ENCODE measurements at regions not wholly inside any gene's neighbourhood (a gene's known extent, or its start where the extent isn't known, plus 50 kb on each side); places are given as distances from the start of the nearest gene placed in this dataset.

DNA sequence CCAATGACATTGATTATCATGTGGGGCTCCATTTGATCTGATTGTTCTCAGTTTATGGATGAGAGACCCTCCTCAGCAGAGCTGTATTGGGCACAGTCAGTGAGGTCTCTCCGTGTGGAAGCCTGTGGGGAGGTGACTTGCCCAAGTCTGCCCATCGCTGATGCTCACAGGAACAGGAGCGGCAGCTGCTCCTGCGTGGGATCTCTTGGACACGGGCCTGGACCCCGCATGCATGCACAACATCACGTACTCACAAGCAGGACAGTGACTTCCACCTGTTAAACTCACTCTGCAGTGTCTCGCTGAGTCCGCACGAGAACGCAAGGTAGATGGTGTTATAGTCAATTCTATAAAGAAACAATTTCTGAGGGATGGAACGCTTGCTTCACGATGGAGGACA is 55.0 kb downstream of the KCNF1 start:
- no peak for TF ChIP-seq ISL1 (CRISPR knock-in tag; IDR thresholded peaks at IDR 0.05)
- TF ChIP-seq, protein P1, sequence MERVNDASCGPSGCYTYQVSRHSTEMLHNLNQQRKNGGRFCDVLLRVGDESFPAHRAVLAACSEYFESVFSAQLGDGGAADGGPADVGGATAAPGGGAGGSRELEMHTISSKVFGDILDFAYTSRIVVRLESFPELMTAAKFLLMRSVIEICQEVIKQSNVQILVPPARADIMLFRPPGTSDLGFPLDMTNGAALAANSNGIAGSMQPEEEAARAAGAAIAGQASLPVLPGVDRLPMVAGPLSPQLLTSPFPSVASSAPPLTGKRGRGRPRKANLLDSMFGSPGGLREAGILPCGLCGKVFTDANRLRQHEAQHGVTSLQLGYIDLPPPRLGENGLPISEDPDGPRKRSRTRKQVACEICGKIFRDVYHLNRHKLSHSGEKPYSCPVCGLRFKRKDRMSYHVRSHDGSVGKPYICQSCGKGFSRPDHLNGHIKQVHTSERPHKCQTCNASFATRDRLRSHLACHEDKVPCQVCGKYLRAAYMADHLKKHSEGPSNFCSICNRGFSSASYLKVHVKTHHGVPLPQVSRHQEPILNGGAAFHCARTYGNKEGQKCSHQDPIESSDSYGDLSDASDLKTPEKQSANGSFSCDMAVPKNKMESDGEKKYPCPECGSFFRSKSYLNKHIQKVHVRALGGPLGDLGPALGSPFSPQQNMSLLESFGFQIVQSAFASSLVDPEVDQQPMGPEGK (CRISPR knock-in tag; IDR thresholded peaks at IDR 0.05; ENCODE audit: borderline replicate concordance): no peak
- TF ChIP-seq ZC3H10 (CRISPR knock-in tag; IDR thresholded peaks at IDR 0.05): no peak
- no peak for TF ChIP-seq TSHZ2 (CRISPR knock-in tag; IDR thresholded peaks at IDR 0.05)
- no peak for TF ChIP-seq RARB (CRISPR knock-in tag; IDR thresholded peaks at IDR 0.05)

All from SK-N-SH treated with all-trans-retinoic acid at 6 μM for 48 hours (cell line).